ENCODE measurements at regions not wholly inside any gene's neighbourhood (a gene's known extent, or its start where the extent isn't known, plus 50 kb on each side); places are given as distances from the start of the nearest gene placed in this dataset.
"Not testable (repeated sequence)": the region's sequence is repeated elsewhere in the genome, so short reads cannot be mapped to it uniquely, and the experiment has no call there.

DNA sequence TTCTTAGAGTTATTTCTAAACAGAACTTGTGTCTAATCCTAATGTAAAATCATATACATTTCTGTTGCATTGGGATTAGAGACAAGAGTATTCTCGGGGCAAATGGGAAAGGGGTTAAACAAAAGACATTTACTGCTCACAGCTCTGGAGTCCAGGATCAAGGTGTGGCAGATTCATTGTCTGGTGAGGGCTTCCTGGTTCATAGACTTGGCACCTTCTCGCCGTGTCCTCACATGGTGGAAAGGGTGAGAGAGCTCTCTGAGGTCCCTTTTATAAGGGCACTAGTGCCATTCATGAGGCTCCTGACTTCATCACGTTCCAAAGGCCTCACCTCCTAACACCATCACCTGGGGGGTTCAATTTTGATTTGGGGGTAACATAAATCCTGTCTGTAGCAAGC lies 90.3 kb upstream of the PRKX start:
- no peak overlapping the region for H3K27ac ChIP-seq
- TF ChIP-seq ZFX (IDR thresholded peaks at IDR 0.05; ENCODE audit: borderline replicate concordance) = no peak
- TF ChIP-seq, protein P1, sequence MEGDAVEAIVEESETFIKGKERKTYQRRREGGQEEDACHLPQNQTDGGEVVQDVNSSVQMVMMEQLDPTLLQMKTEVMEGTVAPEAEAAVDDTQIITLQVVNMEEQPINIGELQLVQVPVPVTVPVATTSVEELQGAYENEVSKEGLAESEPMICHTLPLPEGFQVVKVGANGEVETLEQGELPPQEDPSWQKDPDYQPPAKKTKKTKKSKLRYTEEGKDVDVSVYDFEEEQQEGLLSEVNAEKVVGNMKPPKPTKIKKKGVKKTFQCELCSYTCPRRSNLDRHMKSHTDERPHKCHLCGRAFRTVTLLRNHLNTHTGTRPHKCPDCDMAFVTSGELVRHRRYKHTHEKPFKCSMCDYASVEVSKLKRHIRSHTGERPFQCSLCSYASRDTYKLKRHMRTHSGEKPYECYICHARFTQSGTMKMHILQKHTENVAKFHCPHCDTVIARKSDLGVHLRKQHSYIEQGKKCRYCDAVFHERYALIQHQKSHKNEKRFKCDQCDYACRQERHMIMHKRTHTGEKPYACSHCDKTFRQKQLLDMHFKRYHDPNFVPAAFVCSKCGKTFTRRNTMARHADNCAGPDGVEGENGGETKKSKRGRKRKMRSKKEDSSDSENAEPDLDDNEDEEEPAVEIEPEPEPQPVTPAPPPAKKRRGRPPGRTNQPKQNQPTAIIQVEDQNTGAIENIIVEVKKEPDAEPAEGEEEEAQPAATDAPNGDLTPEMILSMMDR (IDR thresholded peaks at IDR 0.05) = no peak

DNA sequence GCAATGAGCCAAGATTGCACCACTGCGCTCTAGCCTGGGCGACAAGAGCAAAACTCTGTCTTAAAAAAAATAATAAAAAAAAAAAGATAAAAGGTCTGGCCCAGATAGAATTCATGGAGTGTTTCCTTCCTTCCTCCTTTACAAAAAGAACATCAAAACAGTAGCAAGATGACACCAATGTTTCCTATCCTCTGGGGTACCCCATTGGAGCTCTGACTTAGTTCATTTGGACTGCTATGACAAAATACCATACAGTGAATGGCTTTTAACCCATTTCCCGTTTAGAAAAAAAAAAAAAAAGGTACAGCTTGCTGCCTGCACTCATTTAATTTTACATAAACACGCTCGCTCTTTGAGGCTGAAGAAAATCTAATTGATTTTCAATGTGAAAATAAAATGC lies 89.9 kb upstream of the PRKX start:
- no peak for TF ChIP-seq ZFX (IDR thresholded peaks at IDR 0.05; ENCODE audit: borderline replicate concordance)
- H3K27ac ChIP-seq = no peak overlapping the region

DNA sequence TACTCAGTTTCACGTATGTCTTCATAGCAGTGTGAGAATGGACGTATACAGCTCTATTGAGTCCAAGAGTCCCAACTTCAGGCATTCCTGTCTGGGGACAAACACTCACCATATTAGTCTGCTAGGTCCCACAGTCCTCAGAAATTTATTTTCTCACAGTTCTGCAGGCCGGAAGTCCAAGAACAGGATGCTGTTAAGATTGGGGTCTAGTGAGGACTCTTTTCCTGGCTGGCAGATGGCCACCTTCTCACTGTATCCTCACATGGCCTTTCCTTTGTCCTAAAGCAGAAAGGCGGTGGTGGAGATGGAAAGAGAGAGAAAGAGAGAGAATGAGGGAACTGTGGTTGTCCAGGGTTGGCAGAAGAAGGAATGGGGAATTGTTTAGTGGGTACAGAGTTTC lies 82.0 kb upstream of the PRKX start:
- not testable (repeated sequence) for H3K27ac ChIP-seq

DNA sequence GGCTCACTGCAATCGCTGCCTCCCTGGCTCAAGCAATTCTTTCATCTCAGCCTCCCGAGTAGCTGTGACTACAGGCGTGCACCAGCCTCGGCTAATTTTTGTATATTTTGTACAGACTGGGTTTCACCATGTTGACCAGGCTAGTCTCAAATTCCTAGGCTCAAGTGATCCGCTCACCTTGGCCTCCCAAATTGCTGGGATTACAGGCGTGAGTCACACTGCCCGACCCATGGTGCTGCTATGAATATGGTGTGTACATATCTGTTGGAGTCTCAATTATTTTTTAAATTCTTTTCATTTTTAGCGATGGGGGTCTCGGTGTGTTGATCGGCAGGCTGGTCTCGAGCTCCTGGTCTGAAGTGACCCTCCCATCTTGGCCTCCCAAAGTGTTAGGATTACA lies 78.0 kb upstream of the PRKX start:
- TF ChIP-seq, protein P1 (IDR thresholded peaks at IDR 0.05) = no peak
- no peak for TF ChIP-seq ZFX (IDR thresholded peaks at IDR 0.05; ENCODE audit: borderline replicate concordance)
- no peak overlapping the region for H3K27ac ChIP-seq

DNA sequence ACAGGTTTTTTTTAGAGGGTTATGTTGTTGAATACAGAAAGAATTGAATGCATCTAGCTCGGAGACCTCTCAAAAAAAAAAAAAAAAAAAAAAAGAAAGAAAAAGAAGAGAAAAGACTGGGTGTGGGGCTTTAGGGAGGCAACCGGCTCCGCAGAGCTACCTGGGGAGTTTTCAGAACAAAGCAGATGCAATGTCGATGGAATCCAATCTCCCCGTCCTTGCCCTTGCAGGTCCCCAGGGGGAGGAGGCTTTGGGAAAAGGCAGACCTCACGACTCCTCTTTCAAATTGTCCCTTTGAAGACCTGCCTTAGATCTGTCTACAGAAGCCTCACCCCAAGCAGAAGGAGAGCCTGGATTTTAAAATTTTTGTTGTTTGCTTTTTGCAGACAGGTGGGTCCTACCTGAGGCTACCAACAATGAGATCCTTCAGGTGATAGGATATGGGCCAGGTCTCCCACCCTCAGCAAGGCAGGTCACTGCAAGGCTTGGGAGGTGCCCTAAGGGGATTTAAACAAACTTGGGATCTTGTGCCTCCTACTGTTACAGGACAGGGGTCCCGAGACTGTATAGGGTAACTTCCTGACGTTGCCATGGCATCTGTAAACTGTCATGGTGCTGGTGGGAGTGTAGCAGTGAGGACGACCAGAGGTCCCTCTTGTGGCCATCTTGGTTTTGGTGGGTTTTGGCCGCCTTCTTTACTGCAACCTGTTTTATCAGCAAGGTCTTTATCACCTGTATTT lies 75.2 kb upstream of the PRKX start:
- no peak for TF ChIP-seq ZFX (IDR thresholded peaks at IDR 0.05; ENCODE audit: borderline replicate concordance)
- TF ChIP-seq, protein P1 (IDR thresholded peaks at IDR 0.05) = no peak
- no peak overlapping the region for H3K27ac ChIP-seq

DNA sequence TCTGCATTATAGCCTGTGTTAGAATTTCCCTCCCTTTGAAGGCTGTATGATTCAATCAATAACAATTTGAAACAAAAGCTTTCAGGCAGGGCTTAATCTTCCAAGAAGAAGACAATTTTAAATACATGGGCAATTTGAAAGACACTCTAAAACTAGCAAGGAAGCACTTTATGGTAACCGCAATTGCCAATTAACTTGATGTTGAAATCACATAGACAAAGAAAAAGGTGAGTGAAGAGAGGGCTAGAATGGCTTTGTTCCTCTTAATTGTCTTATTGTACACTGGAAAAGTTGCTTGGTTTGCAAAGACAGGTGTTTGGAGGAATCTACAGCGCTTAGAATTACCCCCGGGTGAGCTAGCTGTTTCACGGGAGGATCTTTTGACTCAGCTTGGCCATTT lies 74.4 kb upstream of the PRKX start:
- H3K27ac ChIP-seq = no peak overlapping the region
- TF ChIP-seq, protein P1 (IDR thresholded peaks at IDR 0.05) = no peak
- TF ChIP-seq ZFX (IDR thresholded peaks at IDR 0.05; ENCODE audit: borderline replicate concordance) = no peak

DNA sequence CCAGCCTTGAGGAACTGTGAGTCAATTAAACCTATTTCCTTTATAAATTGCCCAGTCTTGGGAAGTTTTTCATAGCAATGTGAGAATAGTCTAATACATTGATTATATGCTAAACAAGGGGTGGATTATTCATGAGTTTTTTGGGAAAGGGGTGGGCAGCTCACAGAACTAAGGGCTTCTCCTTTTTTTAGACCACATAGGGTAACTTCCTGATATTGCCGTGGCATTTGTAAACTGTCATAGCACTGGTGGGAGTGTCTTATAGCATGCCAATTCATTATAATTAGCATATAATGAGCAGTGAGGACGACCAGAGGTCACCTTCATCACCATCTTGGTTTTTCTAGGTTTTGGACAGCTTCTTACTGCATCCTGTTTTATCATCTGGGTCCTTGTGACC lies 72.4 kb upstream of the PRKX start:
- not testable (repeated sequence) for H3K27ac ChIP-seq

DNA sequence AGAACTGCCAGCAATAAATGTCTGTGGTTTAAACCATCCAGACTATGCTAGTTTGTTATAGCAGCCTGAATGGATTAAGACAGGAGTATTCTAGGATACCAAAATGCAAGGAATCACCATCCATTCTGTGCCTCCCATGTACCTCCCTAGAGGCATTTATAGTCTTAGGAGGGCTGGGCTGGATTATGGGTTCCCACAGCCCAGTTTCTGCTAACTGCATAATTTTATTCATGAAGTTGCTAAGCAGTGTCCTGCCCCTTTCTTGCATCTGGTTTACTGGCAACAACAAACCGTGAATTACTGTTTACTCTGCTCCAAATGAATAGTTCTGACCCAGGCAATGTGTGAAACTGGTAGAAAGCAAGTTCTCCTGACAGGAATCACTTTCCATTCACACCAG lies 67.1 kb upstream of the PRKX start:
- no peak overlapping the region for H3K27ac ChIP-seq
- TF ChIP-seq ZFX (IDR thresholded peaks at IDR 0.05; ENCODE audit: borderline replicate concordance) = no peak
- TF ChIP-seq, protein P1 (IDR thresholded peaks at IDR 0.05) = no peak

DNA sequence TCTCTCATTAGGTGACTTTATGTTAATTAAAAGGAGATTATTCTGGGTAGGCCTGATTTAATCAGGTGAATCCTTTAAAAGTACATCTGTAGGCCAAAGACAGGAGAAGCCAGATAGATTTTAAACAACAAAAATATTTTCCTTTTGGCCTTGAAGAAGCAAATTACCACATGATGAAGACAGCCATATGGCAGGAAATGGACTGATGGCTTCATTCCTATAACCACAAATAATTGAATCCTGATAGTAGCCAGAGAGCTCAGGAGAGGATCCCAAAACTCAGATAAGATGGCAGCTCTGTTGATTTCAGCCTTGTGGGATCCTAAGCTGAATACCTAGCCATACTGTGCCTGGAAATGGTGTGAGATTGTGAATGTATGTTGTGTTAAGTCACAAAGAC lies 66.1 kb upstream of the PRKX start:
- H3K27ac ChIP-seq = no peak overlapping the region
- TF ChIP-seq ZFX (IDR thresholded peaks at IDR 0.05; ENCODE audit: borderline replicate concordance) = no peak
- TF ChIP-seq, protein P1 (IDR thresholded peaks at IDR 0.05) = no peak
